Neural cell (in vitro differentiated cells): ENCODE measurements at regions not wholly inside any gene's neighbourhood (a gene's known extent, or its start where the extent isn't known, plus 50 kb on each side); places are given as distances from the start of the nearest gene placed in this dataset.

ENCODE experiments used
- H2AFZ ChIP-seq: fragments of 200-600, 300-800 bp; sonication (generic), shearing (Covaris generic); 2 replicates; pipeline ENCODE4 v1.6.0; 2014; ENCODE audit warnings: low read depth, mild to moderate bottlenecking, antibody characterized with exemption, low read length, moderate library complexity
- H3F3A ChIP-seq: fragments of 200-600 bp; shearing (Covaris generic); 2 replicates; pipeline ENCODE4 v1.6.1; 2016; ENCODE audit warnings: mild to moderate bottlenecking, moderate library complexity, mixed read lengths, antibody characterized with exemption, low read length; ENCODE audit not compliant: insufficient read depth, poor library complexity, severe bottlenecking
- H3K27ac ChIP-seq: fragments of 200-600, 300-800 bp; sonication (generic), shearing (Covaris generic); 2 replicates; pipeline ENCODE4 v1.5.1; 2014; ENCODE audit warnings: mild to moderate bottlenecking, low read length, moderate library complexity
- H3K27me3 ChIP-seq: fragments of 300-800, 200-600 bp; sonication (generic), shearing (Covaris generic); 2 replicates; pipeline ENCODE4 v1.6.0; 2014; ENCODE audit warnings: mild to moderate bottlenecking, low read depth, low read length, moderate library complexity; ENCODE audit not compliant: insufficient read depth
- H3K36me3 ChIP-seq: fragments of 300-800, 200-600 bp; sonication (generic), shearing (Covaris generic); 2 replicates; pipeline ENCODE4 v1.5.1; 2014; ENCODE audit warnings: mild to moderate bottlenecking, antibody characterized with exemption, low read length, moderate library complexity; ENCODE audit not compliant: insufficient read depth
- H3K4me2 ChIP-seq: fragments of 300-800, 200-600 bp; sonication (generic), shearing (Covaris generic); 2 replicates; pipeline ENCODE4 v1.6.0; 2014; ENCODE audit warnings: mild to moderate bottlenecking, low read length
- H3K4me3 ChIP-seq: fragments of 300-800, 200-600 bp; sonication (generic), shearing (Covaris generic); 2 replicates; pipeline ENCODE4 v1.5.1; 2014; ENCODE audit warnings: mild to moderate bottlenecking, low read length, moderate library complexity
- H3K79me2 ChIP-seq: fragments of 200-600 bp; shearing (Covaris generic); replicated peaks from 2 replicates; pipeline ENCODE4 v1.6.0; 2014; ENCODE audit warnings: mild to moderate bottlenecking, low read length, moderate library complexity; ENCODE audit not compliant: insufficient read depth
- H3K9ac ChIP-seq: fragments of 300-800, 200-600 bp; sonication (generic), shearing (Covaris generic); 2 replicates; pipeline ENCODE4 v1.6.1; 2016; ENCODE audit warnings: mild to moderate bottlenecking, low read length, mixed read lengths
- H3K9me2 ChIP-seq: fragments of 200-600 bp; shearing (Covaris generic); 2 replicates; pipeline ENCODE4 v1.6.1; 2016; ENCODE audit warnings: mild to moderate bottlenecking, low read length, mixed read lengths; ENCODE audit not compliant: insufficient read depth
- H3K9me3 ChIP-seq: fragments of 200-600, 300-800 bp; sonication (generic), shearing (Covaris generic); 2 replicates; pipeline ENCODE4 v1.6.1; 2016; ENCODE audit warnings: mild to moderate bottlenecking, mixed run types, low read length, moderate library complexity, mixed read lengths
- H4K20me1 ChIP-seq: fragments of 200-600 bp; shearing (Covaris generic); 2 replicates; pipeline ENCODE4 v1.6.1; 2016; ENCODE audit warnings: mild to moderate bottlenecking, mixed run types; ENCODE audit not compliant: insufficient read depth
- EP300 ChIP-seq: fragments of 450-650 bp; conservative IDR thresholded peaks from 2 replicates; pipeline ENCODE4 v1.6.1; 2014; ENCODE audit warnings: antibody characterized with exemption, mild to moderate bottlenecking, moderate library complexity; ENCODE audit not compliant: poor library complexity, severe bottlenecking
- EZH2 ChIP-seq: fragments of 200-600, 300-800 bp; shearing (Covaris generic), sonication (generic); IDR thresholded peaks from 2 replicates; pipeline ENCODE4 v1.6.1; 2014; ENCODE audit warnings: antibody characterized with exemption, low read length, borderline replicate concordance, mild to moderate bottlenecking; ENCODE audit not compliant: insufficient read depth, poor library complexity, severe bottlenecking
- MXI1 ChIP-seq: fragments of 450-650 bp; conservative IDR thresholded peaks from 2 replicates; pipeline ENCODE4 v1.6.1; 2014; ENCODE audit warnings: antibody characterized with exemption, mild to moderate bottlenecking; ENCODE audit not compliant: poor library complexity, severe bottlenecking
- POLR2AphosphoS5 ChIP-seq: IDR thresholded peaks from 2 replicates; pipeline ENCODE4 v1.6.1; 2012
- RAD21 ChIP-seq: fragments of 450-650 bp; conservative IDR thresholded peaks from 2 replicates; pipeline ENCODE4 v1.6.1; 2014; ENCODE audit warnings: antibody characterized with exemption, mild to moderate bottlenecking, moderate library complexity
- REST ChIP-seq: IDR thresholded peaks from 2 replicates; pipeline ENCODE4 v1.6.1; 2012; ENCODE audit warnings: borderline replicate concordance
- SMC3 ChIP-seq: fragments of 450-650 bp; conservative IDR thresholded peaks from 2 replicates; pipeline ENCODE4 v1.6.1; 2014; ENCODE audit warnings: antibody characterized with exemption, mild to moderate bottlenecking, moderate library complexity; ENCODE audit not compliant: poor library complexity
- TAF1 ChIP-seq: IDR thresholded peaks from 2 replicates; pipeline ENCODE4 v1.6.1; 2012; ENCODE audit warnings: low read depth
- TF ChIP-seq, protein P1 (sequence below): fragments of 450-650 bp; IDR thresholded peaks from 2 replicates; pipeline ENCODE4 v1.5.1; 2014; ENCODE audit warnings: antibody characterized with exemption, mild to moderate bottlenecking, moderate library complexity; ENCODE audit not compliant: poor library complexity, severe bottlenecking

GRCh38 chr14:49019467-49020115, 566.6 kb downstream of the RPS29 start:
- Histone ChIP-seq H3K9me3 (no peaks in the 10 kb centered on the region), H3K4me2 (no peak overlapping the region), H2AFZ (no peak overlapping the region), H3F3A (no peaks in the 10 kb centered on the region), H3K4me3 (no peak overlapping the region), H3K79me2 (no peaks in the 10 kb centered on the region), H3K9me2 (no peaks in the 10 kb centered on the region), H3K27ac (no peak overlapping the region), H4K20me1 (no peaks in the 10 kb centered on the region), H3K9ac (no peak overlapping the region), H3K27me3 (no peaks in the 10 kb centered on the region), H3K36me3 (no peaks in the 10 kb centered on the region)
- TF ChIP-seq RAD21 (no peak), POLR2AphosphoS5 (no peak), TAF1 (no peak), MXI1 (no peak), EP300 (no peak), EZH2 (no peak)
- TF ChIP-seq, protein P1, sequence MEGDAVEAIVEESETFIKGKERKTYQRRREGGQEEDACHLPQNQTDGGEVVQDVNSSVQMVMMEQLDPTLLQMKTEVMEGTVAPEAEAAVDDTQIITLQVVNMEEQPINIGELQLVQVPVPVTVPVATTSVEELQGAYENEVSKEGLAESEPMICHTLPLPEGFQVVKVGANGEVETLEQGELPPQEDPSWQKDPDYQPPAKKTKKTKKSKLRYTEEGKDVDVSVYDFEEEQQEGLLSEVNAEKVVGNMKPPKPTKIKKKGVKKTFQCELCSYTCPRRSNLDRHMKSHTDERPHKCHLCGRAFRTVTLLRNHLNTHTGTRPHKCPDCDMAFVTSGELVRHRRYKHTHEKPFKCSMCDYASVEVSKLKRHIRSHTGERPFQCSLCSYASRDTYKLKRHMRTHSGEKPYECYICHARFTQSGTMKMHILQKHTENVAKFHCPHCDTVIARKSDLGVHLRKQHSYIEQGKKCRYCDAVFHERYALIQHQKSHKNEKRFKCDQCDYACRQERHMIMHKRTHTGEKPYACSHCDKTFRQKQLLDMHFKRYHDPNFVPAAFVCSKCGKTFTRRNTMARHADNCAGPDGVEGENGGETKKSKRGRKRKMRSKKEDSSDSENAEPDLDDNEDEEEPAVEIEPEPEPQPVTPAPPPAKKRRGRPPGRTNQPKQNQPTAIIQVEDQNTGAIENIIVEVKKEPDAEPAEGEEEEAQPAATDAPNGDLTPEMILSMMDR, result no peak

DNA sequence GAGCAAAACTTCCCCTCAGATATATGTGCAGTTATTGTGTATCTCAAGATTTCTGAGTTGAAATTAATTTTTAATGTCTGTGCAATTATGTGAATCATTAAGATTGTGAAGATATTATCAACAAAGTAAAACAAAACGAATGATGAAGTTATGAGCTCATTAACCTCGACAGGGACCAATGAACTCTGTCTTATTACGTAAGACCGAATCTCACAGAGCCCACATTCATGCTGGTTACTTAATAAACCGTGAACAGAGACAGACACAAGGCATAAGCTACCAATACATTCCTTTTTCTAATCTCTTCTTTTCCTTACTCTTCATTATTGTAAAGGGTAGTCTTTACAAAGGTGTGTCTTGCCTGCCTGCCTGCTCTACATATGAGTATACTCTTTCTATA, 568.7 kb downstream of the RPS29 start:
- no peak overlapping the region for H2AFZ ChIP-seq
- H3K79me2 ChIP-seq, result no peaks in the 10 kb centered on the region
- H3K36me3 ChIP-seq, result no peaks in the 10 kb centered on the region
- H3K9me2 ChIP-seq, result no peaks in the 10 kb centered on the region
- no peak overlapping the region for H3K4me3 ChIP-seq
- H3K9ac ChIP-seq, result no peak overlapping the region
- TF ChIP-seq REST (no peak), POLR2AphosphoS5 (no peak), EZH2 (no peak), MXI1 (no peak), EP300 (no peak), RAD21 (no peak), TAF1 (no peak), SMC3 (no peak)
- TF ChIP-seq, protein P1, result no peak
- H3K27me3 ChIP-seq, result no peaks in the 10 kb centered on the region
- H3K4me2 ChIP-seq, result no peak overlapping the region
- H3F3A ChIP-seq, result no peaks in the 10 kb centered on the region
- H3K9me3 ChIP-seq, result no peaks in the 10 kb centered on the region
- no peak overlapping the region for H3K27ac ChIP-seq
- no peaks in the 10 kb centered on the region for H4K20me1 ChIP-seq
